ENCODE measurements at regions not wholly inside any gene's neighbourhood (a gene's known extent, or its start where the extent isn't known, plus 50 kb on each side); places are given as distances from the start of the nearest gene placed in this dataset.

- no peak for TF ChIP-seq SIN3A (IDR thresholded peaks at IDR 0.05; ENCODE audit: borderline replicate concordance, insufficient read depth, low read length)
- TF ChIP-seq FOXP2 (optimal IDR thresholded peaks at IDR 0.05; ENCODE audit: borderline replicate concordance, extremely low read depth, extremely low read length, insufficient read depth) = no peak
- no peak for TF ChIP-seq TAF1 (IDR thresholded peaks at IDR 0.05; ENCODE audit: borderline replicate concordance, insufficient read depth, low read length)
- no peak for TF ChIP-seq POLR2AphosphoS5 (IDR thresholded peaks at IDR 0.05; ENCODE audit: low read depth, low read length)
- TF ChIP-seq, protein P1, sequence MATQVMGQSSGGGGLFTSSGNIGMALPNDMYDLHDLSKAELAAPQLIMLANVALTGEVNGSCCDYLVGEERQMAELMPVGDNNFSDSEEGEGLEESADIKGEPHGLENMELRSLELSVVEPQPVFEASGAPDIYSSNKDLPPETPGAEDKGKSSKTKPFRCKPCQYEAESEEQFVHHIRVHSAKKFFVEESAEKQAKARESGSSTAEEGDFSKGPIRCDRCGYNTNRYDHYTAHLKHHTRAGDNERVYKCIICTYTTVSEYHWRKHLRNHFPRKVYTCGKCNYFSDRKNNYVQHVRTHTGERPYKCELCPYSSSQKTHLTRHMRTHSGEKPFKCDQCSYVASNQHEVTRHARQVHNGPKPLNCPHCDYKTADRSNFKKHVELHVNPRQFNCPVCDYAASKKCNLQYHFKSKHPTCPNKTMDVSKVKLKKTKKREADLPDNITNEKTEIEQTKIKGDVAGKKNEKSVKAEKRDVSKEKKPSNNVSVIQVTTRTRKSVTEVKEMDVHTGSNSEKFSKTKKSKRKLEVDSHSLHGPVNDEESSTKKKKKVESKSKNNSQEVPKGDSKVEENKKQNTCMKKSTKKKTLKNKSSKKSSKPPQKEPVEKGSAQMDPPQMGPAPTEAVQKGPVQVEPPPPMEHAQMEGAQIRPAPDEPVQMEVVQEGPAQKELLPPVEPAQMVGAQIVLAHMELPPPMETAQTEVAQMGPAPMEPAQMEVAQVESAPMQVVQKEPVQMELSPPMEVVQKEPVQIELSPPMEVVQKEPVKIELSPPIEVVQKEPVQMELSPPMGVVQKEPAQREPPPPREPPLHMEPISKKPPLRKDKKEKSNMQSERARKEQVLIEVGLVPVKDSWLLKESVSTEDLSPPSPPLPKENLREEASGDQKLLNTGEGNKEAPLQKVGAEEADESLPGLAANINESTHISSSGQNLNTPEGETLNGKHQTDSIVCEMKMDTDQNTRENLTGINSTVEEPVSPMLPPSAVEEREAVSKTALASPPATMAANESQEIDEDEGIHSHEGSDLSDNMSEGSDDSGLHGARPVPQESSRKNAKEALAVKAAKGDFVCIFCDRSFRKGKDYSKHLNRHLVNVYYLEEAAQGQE (IDR thresholded peaks at IDR 0.05; ENCODE audit: insufficient read depth in 1 of 2, low read depth in 2 of 2, low read length in 2 of 2) = no peak
These were observed 285.0 kb upstream of the NR5A2 start for GRCh38 chr1:199742547-199742946.

GRCh38 chr1:199743227-199743626 lies 284.3 kb upstream of the NR5A2 start:
- no peak for TF ChIP-seq FOXP2 (optimal IDR thresholded peaks at IDR 0.05; ENCODE audit: borderline replicate concordance, extremely low read depth, extremely low read length, insufficient read depth)
- no peak for TF ChIP-seq TAF1 (IDR thresholded peaks at IDR 0.05; ENCODE audit: borderline replicate concordance, insufficient read depth, low read length)
- no peak for TF ChIP-seq POLR2AphosphoS5 (IDR thresholded peaks at IDR 0.05; ENCODE audit: low read depth, low read length)

DNA sequence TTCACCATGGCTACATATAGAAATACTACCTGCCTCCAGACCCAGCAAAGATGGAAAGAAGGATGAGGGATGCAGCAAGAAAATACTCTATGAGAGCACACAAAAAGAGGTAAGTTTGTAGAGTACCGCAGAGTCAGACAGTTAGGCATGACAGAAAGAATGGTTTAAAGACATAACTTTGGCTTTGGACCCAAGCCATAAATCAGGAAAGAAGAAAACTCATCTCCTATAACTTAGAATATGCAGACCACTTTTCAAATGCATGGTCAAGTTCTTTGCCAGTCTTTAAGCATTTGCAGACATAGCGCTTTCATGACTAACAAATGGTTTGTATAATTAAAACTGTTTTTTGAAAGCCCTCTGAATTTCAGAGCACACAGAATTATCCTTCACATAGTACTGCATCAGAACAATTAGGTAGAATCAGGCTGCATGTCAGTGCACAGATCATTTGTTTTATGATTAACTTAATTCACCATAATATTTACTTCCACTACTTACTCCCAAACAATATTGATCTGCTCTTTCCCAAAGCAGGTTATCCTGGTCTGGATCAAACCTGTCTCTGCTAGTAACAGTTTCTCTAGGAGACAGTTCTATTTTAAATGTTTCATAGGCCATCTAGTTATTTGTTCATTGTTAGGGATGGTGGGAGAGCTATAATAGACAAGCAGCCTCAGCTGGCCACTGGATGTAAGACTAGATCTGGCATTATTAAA lies 280.7 kb upstream of the NR5A2 start:
- no peak for TF ChIP-seq SIN3A (IDR thresholded peaks at IDR 0.05; ENCODE audit: borderline replicate concordance, insufficient read depth, low read length)
- TF ChIP-seq POLR2AphosphoS5 (IDR thresholded peaks at IDR 0.05; ENCODE audit: low read depth, low read length) = no peak
- no peak for TF ChIP-seq FOXP2 (optimal IDR thresholded peaks at IDR 0.05; ENCODE audit: borderline replicate concordance, extremely low read depth, extremely low read length, insufficient read depth)
- TF ChIP-seq, protein P1 (IDR thresholded peaks at IDR 0.05; ENCODE audit: insufficient read depth in 1 of 2, low read depth in 2 of 2, low read length in 2 of 2) = no peak
- no peak for TF ChIP-seq TAF1 (IDR thresholded peaks at IDR 0.05; ENCODE audit: borderline replicate concordance, insufficient read depth, low read length)

GRCh38 chr1:199747984-199748383 lies 279.5 kb upstream of the NR5A2 start:
- TF ChIP-seq TAF1 (IDR thresholded peaks at IDR 0.05; ENCODE audit: borderline replicate concordance, insufficient read depth, low read length) = no peak

- TF ChIP-seq FOXP2 (optimal IDR thresholded peaks at IDR 0.05; ENCODE audit: borderline replicate concordance, extremely low read depth, extremely low read length, insufficient read depth) (no peak), TAF1 (IDR thresholded peaks at IDR 0.05; ENCODE audit: borderline replicate concordance, insufficient read depth, low read length) (no peak), SIN3A (IDR thresholded peaks at IDR 0.05; ENCODE audit: borderline replicate concordance, insufficient read depth, low read length) (no peak), POLR2AphosphoS5 (IDR thresholded peaks at IDR 0.05; ENCODE audit: low read depth, low read length) (no peak)
- TF ChIP-seq, protein P1 (IDR thresholded peaks at IDR 0.05; ENCODE audit: insufficient read depth in 1 of 2, low read depth in 2 of 2, low read length in 2 of 2) = no peak
These were observed 276.0 kb upstream of the NR5A2 start for GRCh38 chr1:199751506-199751905.

DNA sequence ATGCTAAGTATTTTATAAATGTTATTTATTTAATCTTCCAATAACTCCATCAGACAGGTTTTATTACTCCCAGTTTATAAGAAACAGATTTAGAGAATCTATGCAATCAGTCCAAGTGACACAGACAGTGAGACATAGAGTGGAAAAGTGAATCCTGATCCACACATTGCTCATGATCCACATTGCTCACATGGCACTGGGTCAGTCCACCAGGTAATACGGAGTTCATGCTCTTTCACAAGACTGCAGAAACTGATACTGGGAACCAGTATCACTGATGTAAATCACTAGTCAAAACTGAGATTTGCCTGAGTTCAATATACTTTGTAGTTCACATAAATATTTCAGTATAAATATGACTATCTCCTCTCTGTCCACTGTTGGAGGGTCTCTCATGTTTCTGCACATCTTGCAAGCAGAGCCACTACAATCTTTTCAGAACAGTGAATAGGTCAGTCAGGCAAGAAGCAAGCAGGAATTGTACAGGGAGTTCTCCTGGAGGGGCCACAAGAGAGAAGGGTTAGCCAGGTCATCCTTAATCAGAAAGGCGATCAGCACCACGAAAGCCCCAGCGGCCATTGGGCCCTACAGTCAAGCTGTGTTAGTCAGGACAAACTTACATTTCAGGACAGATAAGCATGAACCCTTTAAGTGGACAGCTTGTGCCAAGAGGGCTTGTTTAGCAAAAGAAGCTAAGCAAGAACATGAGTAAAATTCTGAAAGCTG lies 275.4 kb upstream of the NR5A2 start:
- TF ChIP-seq FOXP2 (optimal IDR thresholded peaks at IDR 0.05; ENCODE audit: borderline replicate concordance, extremely low read depth, extremely low read length, insufficient read depth) = no peak
- no peak for TF ChIP-seq POLR2AphosphoS5 (IDR thresholded peaks at IDR 0.05; ENCODE audit: low read depth, low read length)
- TF ChIP-seq TAF1 (IDR thresholded peaks at IDR 0.05; ENCODE audit: borderline replicate concordance, insufficient read depth, low read length) = no peak
- TF ChIP-seq, protein P1 (IDR thresholded peaks at IDR 0.05; ENCODE audit: insufficient read depth in 1 of 2, low read depth in 2 of 2, low read length in 2 of 2) = no peak
- no peak for TF ChIP-seq SIN3A (IDR thresholded peaks at IDR 0.05; ENCODE audit: borderline replicate concordance, insufficient read depth, low read length)

All from PFSK-1 (cell line).